Vagina (tissue), 2 donors: ENCODE measurements at regions not wholly inside any gene's neighbourhood (a gene's known extent, or its start where the extent isn't known, plus 50 kb on each side); places are given as distances from the start of the nearest gene placed in this dataset.

Experiments used
- DNase-seq, 2 donors: peaks; one replicate each; pipeline ENCODE4 v3.0.0-alpha.2; 2017; ENCODE audit errors: extremely low spot score in 2 of 2
- H3K27ac ChIP-seq: fragments of 200-600 bp; sonication (generic); one replicate; pipeline ENCODE4 v1.5.1; 2019
- H3K27me3 ChIP-seq: fragments of 200-600 bp; sonication (generic); one replicate; pipeline ENCODE4 v1.5.1; 2019
- H3K36me3 ChIP-seq, 2 donors: fragments of 200-600 bp; sonication (generic); one replicate each; pipeline ENCODE4 v1.5.1; 2017 to 2019
- H3K4me1 ChIP-seq: fragments of 200-600 bp; sonication (generic); one replicate; pipeline ENCODE4 v1.5.1; 2019
- H3K4me3 ChIP-seq, 2 donors: fragments of 200-600 bp; sonication (generic); 1 replicate in 1 of 2; 2 replicates in 1 of 2; pipeline ENCODE4 v1.5.1; 2016 to 2019
- H3K9me3 ChIP-seq: fragments of 200-600 bp; sonication (generic); one replicate; pipeline ENCODE4 v1.5.1; 2019
- POLR2A ChIP-seq, 2 donors: fragments of 450-650 bp; IDR thresholded peaks; one replicate each; pipeline ENCODE4 v1.6.1; 2017; ENCODE audit warnings: antibody characterized with exemption in 2 of 2, mild to moderate bottlenecking in 2 of 2, moderate library complexity in 2 of 2
- POLR2AphosphoS5 ChIP-seq, 2 donors: sonication (generic); formaldehyde crosslinking; IDR thresholded peaks; one replicate each; pipeline ENCODE4 v1.9.0; 2017; ENCODE audit warnings: antibody characterized with exemption in 2 of 2, mild to moderate bottlenecking in 2 of 2, low read depth in 1 of 2; ENCODE audit not compliant: insufficient read depth in 1 of 2
- intact Hi-C: fragments of 100-400 bp; cut with DNase I; formaldehyde crosslinking; loops from one replicate; pipeline ENCODE4 v1.15.1; 2023
- TF ChIP-seq, protein P1 (sequence below), 3 experiments: fragments of 450-650 bp in 2 of 3; fragments of 200-600 bp in 1 of 3; sonication (generic) in 1 of 3; IDR thresholded peaks; one replicate each; pipeline ENCODE4 v1.5.1; 2017 to 2019; ENCODE audit warnings: antibody characterized with exemption in 3 of 3, mild to moderate bottlenecking in 2 of 3, moderate library complexity in 2 of 3

DNA sequence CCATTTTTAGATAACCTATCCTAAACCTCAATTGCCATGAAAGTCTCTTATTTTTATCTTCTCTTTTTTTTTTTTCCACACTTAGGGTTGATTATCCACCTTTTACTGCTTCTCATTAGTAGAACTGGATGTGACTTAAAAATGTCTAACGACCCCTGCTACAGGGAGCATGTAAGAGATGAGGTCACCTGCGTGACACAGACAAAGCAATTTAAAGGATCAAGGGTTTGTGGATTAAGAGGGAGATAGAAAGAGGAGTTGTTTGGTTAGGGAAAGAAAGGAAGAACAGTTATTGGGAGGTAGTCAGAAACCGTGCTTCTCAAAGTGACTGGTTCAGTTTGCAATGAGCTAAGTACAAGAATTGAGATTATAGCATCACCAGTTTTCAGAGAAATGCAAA is 239.1 kb downstream of the ALX1 start:
- intact Hi-C loops: no loop called here
- TF ChIP-seq POLR2A (IDR thresholded peaks at IDR 0.05): no peak
- TF ChIP-seq, protein P1, sequence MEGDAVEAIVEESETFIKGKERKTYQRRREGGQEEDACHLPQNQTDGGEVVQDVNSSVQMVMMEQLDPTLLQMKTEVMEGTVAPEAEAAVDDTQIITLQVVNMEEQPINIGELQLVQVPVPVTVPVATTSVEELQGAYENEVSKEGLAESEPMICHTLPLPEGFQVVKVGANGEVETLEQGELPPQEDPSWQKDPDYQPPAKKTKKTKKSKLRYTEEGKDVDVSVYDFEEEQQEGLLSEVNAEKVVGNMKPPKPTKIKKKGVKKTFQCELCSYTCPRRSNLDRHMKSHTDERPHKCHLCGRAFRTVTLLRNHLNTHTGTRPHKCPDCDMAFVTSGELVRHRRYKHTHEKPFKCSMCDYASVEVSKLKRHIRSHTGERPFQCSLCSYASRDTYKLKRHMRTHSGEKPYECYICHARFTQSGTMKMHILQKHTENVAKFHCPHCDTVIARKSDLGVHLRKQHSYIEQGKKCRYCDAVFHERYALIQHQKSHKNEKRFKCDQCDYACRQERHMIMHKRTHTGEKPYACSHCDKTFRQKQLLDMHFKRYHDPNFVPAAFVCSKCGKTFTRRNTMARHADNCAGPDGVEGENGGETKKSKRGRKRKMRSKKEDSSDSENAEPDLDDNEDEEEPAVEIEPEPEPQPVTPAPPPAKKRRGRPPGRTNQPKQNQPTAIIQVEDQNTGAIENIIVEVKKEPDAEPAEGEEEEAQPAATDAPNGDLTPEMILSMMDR (IDR thresholded peaks at IDR 0.05): no peak
- no peak for TF ChIP-seq POLR2AphosphoS5 (IDR thresholded peaks at IDR 0.05; ENCODE audit: insufficient read depth in 1 of 2, low read depth in 1 of 2)

DNA sequence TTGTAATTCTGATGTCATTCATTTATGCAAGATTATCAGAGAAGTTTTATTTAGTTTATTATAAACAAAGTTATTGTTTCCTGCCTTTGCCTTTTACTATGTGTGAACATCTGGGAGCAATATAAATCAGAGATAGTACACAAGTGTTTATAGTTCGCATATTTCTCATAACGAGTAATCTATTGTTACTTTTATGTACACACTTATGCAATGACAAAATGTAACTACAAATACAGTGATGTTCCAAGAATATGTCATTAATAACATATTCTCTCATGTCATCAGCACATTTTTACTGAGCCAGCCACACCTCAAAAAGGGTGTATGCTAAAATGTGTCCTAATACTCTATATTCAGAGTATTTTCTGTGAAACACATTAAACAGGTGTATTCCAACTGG is 243.2 kb downstream of the ALX1 start:
- Histone ChIP-seq H3K27ac (no peak overlapping the region), H3K9me3 (no peaks in the 10 kb centered on the region), H3K4me1 (no peaks in the 10 kb centered on the region), H3K36me3 (no peaks in the 10 kb centered on the region), H3K27me3 (no peaks in the 10 kb centered on the region), H3K4me3 (no peak overlapping the region)
- intact Hi-C loops: no loop called here
- no peak for DNase-seq
- TF ChIP-seq POLR2A (IDR thresholded peaks at IDR 0.05) (no peak), POLR2AphosphoS5 (IDR thresholded peaks at IDR 0.05; ENCODE audit: insufficient read depth in 1 of 2, low read depth in 1 of 2) (no peak)
- TF ChIP-seq, protein P1 (IDR thresholded peaks at IDR 0.05): no peak

More for the DNA sequence above, 239.1 kb downstream of the ALX1 start:
- Histone ChIP-seq H3K27me3 (no peaks in the 10 kb centered on the region), H3K4me3 (no peak overlapping the region), H3K9me3 (no peaks in the 10 kb centered on the region), H3K4me1 (no peaks in the 10 kb centered on the region), H3K36me3 (no peaks in the 10 kb centered on the region), H3K27ac (no peak overlapping the region)
- DNase-seq: no peak

DNA sequence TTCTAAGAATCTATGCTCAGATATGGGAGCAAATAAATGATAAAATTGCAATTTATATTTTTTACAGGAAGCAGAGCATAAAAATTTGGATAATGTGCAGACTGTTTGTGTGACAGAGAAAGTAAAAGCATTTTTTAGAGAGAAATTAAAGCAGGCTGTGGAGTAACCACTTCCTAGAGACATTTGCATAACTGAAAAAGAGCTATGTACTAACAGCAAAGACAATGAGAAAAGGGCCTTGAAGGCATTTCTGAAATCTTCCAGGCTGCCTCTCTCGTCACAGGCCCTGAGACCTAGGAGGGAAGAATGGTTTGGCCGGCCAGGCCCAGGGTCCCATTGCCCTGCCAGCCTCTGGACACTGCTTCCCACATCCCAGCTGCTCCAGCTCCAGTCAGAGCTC is 247.2 kb downstream of the ALX1 start:
- intact Hi-C loops: no loop called here
- no peaks in the 10 kb centered on the region for H3K4me1 ChIP-seq
- no peak for DNase-seq
- H3K9me3 ChIP-seq: no peaks in the 10 kb centered on the region
- TF ChIP-seq POLR2AphosphoS5 (IDR thresholded peaks at IDR 0.05; ENCODE audit: insufficient read depth in 1 of 2, low read depth in 1 of 2) (no peak), POLR2A (IDR thresholded peaks at IDR 0.05) (no peak)
- TF ChIP-seq, protein P1 (IDR thresholded peaks at IDR 0.05): no peak
- no peak overlapping the region for H3K4me3 ChIP-seq
- H3K36me3 ChIP-seq: no peaks in the 10 kb centered on the region
- H3K27me3 ChIP-seq: no peaks in the 10 kb centered on the region
- no peak overlapping the region for H3K27ac ChIP-seq

DNA sequence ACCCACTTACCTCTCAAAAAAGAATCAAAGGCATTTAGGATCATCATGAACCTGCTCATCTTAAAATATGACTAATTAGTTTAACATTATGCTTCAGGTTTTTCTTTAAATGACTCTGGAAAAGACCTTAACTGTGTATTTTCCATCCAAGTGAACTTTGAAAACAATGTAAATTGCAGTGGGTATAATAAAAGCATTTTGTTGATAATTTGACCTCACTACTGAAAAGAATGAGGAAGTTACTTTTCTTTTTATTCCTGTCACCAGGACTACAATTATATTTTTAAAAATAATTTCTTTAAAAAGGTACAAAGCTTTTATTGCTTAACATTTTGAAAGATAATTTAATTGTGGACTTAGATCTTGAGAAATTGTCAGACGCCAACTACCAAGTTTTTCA is 249.9 kb downstream of the ALX1 start:
- H3K4me1 ChIP-seq: no peaks in the 10 kb centered on the region
- H3K27ac ChIP-seq: no peak overlapping the region
- intact Hi-C loops: no loop called here
- no peaks in the 10 kb centered on the region for H3K9me3 ChIP-seq
- H3K27me3 ChIP-seq: no peaks in the 10 kb centered on the region
- H3K4me3 ChIP-seq: no peak overlapping the region
- H3K36me3 ChIP-seq: no peaks in the 10 kb centered on the region
- no peak for TF ChIP-seq POLR2A (IDR thresholded peaks at IDR 0.05)
- TF ChIP-seq POLR2AphosphoS5 (IDR thresholded peaks at IDR 0.05; ENCODE audit: insufficient read depth in 1 of 2, low read depth in 1 of 2): no peak
- TF ChIP-seq, protein P1 (IDR thresholded peaks at IDR 0.05): no peak
- DNase-seq: no peak

DNA sequence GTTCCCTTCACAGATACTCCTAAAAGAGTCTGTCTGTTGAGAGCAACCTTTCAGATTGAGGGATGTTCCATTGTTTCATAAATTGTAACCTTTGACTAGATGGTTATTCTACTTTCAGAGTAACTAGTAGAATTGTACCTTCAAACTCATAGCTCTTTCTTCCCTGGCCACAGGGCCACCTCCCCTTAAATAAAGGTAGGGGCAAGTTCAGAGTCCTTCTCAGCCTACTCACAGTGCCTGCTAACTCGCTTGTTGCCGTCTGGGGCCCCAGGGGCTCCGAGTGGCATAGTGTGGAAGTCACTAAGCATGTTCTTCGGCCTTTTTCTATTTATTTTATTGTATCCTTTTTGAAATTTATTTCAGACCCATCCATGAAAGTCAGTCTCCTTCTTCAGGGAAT is 250.4 kb downstream of the ALX1 start:
- no peak for TF ChIP-seq POLR2AphosphoS5 (IDR thresholded peaks at IDR 0.05; ENCODE audit: insufficient read depth in 1 of 2, low read depth in 1 of 2)
- DNase-seq: no peak
- Histone ChIP-seq H3K27me3 (no peaks in the 10 kb centered on the region), H3K27ac (no peak overlapping the region), H3K4me1 (no peaks in the 10 kb centered on the region), H3K36me3 (no peaks in the 10 kb centered on the region), H3K9me3 (no peaks in the 10 kb centered on the region), H3K4me3 (no peak overlapping the region)
- intact Hi-C loops: no loop called here

DNA sequence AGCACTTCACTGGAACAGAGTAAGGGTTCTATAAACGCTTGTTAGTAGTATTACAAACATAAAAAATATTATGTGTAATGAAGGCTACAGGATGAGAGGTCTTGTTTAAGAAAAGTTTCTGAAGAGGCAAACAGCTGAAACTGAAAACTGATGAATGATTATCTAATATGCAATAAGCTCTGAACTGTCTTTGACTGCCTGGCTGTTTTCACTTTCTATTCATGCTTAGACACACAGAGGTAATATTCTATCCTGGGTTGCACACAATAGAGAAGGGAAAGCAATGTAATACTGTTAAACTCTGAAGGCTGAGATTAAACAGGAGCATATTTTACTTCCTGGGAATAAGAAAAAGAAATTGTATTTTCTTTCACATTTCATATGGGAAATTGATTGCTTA is 251.3 kb downstream of the ALX1 start:
- TF ChIP-seq, protein P1 (IDR thresholded peaks at IDR 0.05): no peak
- no peak for TF ChIP-seq POLR2A (IDR thresholded peaks at IDR 0.05)
- TF ChIP-seq POLR2AphosphoS5 (IDR thresholded peaks at IDR 0.05; ENCODE audit: insufficient read depth in 1 of 2, low read depth in 1 of 2): no peak

More for the DNA sequence above, 251.3 kb downstream of the ALX1 start:
- Histone ChIP-seq H3K9me3 (no peaks in the 10 kb centered on the region), H3K4me1 (no peaks in the 10 kb centered on the region), H3K27me3 (no peaks in the 10 kb centered on the region), H3K27ac (no peak overlapping the region), H3K4me3 (no peak overlapping the region), H3K36me3 (no peaks in the 10 kb centered on the region)
- no peak for DNase-seq
- intact Hi-C loops: no loop called here
